Rectal smooth muscle tissue (tissue), 1 donor: ENCODE measurements at regions not wholly inside any gene's neighbourhood (a gene's known extent, or its start where the extent isn't known, plus 50 kb on each side); places are given as distances from the start of the nearest gene placed in this dataset.

Source experiments
- H3K27ac ChIP-seq: one replicate; pipeline ENCODE4 v1.7.0; 2013; ENCODE audit warnings: low read depth, low read length, inconsistent platforms
- H3K27me3 ChIP-seq: one replicate; pipeline ENCODE4 v1.7.0; 2013; ENCODE audit warnings: low read length; ENCODE audit not compliant: control insufficient read depth, insufficient read depth
- H3K36me3 ChIP-seq: one replicate; pipeline ENCODE4 v1.7.0; 2013; ENCODE audit warnings: low read length; ENCODE audit not compliant: control insufficient read depth, insufficient read depth
- H3K4me1 ChIP-seq: one replicate; pipeline ENCODE4 v1.7.0; 2013; ENCODE audit warnings: low read length; ENCODE audit not compliant: control insufficient read depth, insufficient read depth
- H3K4me3 ChIP-seq: one replicate; pipeline ENCODE4 v1.7.0; 2013; ENCODE audit warnings: low read length
- H3K9ac ChIP-seq: one replicate; pipeline ENCODE4 v1.7.0; 2013; ENCODE audit warnings: low read length

- Histone ChIP-seq H3K4me3 (no peak overlapping the region), H3K27me3 (no peaks in the 10 kb centered on the region), H3K27ac (no peak overlapping the region), H3K9ac (no peak overlapping the region), H3K36me3 (no peaks in the 10 kb centered on the region), H3K4me1 (no peaks in the 10 kb centered on the region)
Measured at GRCh38 chr1:238135708-238136664, 245.3 kb upstream of the ZP4 start.

GRCh38 chr1:238129677-238130076 is 239.0 kb upstream of the ZP4 start:
- H3K9ac ChIP-seq, result no peak overlapping the region
- no peaks in the 10 kb centered on the region for H3K4me1 ChIP-seq
- no peaks in the 10 kb centered on the region for H3K27me3 ChIP-seq
- H3K36me3 ChIP-seq, result no peaks in the 10 kb centered on the region
- H3K4me3 ChIP-seq, result no peak overlapping the region
- no peak overlapping the region for H3K27ac ChIP-seq

GRCh38 chr1:238123201-238123600 is 232.5 kb upstream of the ZP4 start:
- Histone ChIP-seq H3K9ac (no peak overlapping the region), H3K4me1 (no peaks in the 10 kb centered on the region), H3K4me3 (no peak overlapping the region), H3K27ac (no peak overlapping the region), H3K27me3 (no peaks in the 10 kb centered on the region), H3K36me3 (no peaks in the 10 kb centered on the region)

GRCh38 chr1:238119861-238120260 is 229.1 kb upstream of the ZP4 start:
- Histone ChIP-seq H3K27me3 (no peaks in the 10 kb centered on the region), H3K4me3 (no peak overlapping the region), H3K27ac (no peak overlapping the region), H3K36me3 (no peaks in the 10 kb centered on the region), H3K4me1 (no peaks in the 10 kb centered on the region), H3K9ac (no peak overlapping the region)

- no peaks in the 10 kb centered on the region for H3K4me1 ChIP-seq
- no peak overlapping the region for H3K9ac ChIP-seq
- no peaks in the 10 kb centered on the region for H3K36me3 ChIP-seq
- no peaks in the 10 kb centered on the region for H3K27me3 ChIP-seq
- H3K4me3 ChIP-seq, result no peak overlapping the region
- no peak overlapping the region for H3K27ac ChIP-seq
Measured at GRCh38 chr1:238119060-238119459, 228.3 kb upstream of the ZP4 start.

- no peak overlapping the region for H3K4me3 ChIP-seq
- no peaks in the 10 kb centered on the region for H3K27me3 ChIP-seq
- H3K36me3 ChIP-seq, result no peaks in the 10 kb centered on the region
- H3K9ac ChIP-seq, result no peak overlapping the region
- H3K4me1 ChIP-seq, result no peaks in the 10 kb centered on the region
- H3K27ac ChIP-seq, result no peak overlapping the region
Measured at GRCh38 chr1:238115852-238116251, 225.1 kb upstream of the ZP4 start.

DNA sequence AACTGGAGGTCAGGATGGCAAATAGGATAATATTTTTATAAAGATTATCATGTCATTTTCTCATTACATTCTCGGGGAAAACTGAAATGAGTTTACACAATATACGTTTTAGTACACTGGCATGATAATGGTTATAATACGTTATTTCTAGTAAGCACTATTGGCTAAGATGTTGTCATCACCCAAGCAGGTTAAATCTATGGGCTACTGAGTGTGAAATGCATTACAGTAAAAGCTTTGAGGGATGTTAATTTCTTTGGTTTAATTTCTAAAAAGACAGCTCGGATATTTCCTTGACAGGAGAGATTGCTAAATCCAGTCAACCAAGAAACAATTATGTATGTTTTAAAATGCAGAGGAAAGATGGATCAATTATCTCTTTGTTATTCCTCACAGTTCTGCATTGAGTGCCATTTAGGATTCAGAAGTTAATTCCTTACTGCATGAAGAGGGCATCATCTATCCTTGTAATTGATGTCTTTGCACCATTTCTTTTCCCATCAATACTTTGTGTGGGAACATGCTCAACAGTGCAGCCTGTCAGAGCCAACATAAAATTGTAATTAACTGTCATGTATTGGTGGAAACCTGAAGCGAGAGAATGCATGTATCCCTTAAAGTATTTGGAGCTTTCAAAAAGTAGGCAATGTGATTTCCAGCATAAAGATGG is 222.4 kb upstream of the ZP4 start:
- Histone ChIP-seq H3K4me3 (no peak overlapping the region), H3K27ac (no peak overlapping the region), H3K36me3 (no peaks in the 10 kb centered on the region), H3K27me3 (no peaks in the 10 kb centered on the region), H3K4me1 (no peaks in the 10 kb centered on the region), H3K9ac (no peak overlapping the region)

GRCh38 chr1:238111516-238111915 is 220.8 kb upstream of the ZP4 start:
- Histone ChIP-seq H3K27me3 (no peaks in the 10 kb centered on the region), H3K27ac (no peak overlapping the region), H3K36me3 (no peaks in the 10 kb centered on the region), H3K4me3 (no peak overlapping the region), H3K4me1 (no peaks in the 10 kb centered on the region), H3K9ac (no peak overlapping the region)

GRCh38 chr1:238111081-238111480 is 220.4 kb upstream of the ZP4 start:
- Histone ChIP-seq H3K36me3 (no peaks in the 10 kb centered on the region), H3K27me3 (no peaks in the 10 kb centered on the region), H3K4me1 (no peaks in the 10 kb centered on the region), H3K4me3 (no peak overlapping the region), H3K27ac (no peak overlapping the region), H3K9ac (no peak overlapping the region)

GRCh38 chr1:238108417-238108816 is 217.7 kb upstream of the ZP4 start:
- Histone ChIP-seq H3K4me1 (no peaks in the 10 kb centered on the region), H3K27me3 (no peaks in the 10 kb centered on the region), H3K9ac (peak overlapping the region; percentile 28), H3K27ac (no peak overlapping the region), H3K36me3 (no peaks in the 10 kb centered on the region), H3K4me3 (no peak overlapping the region)

DNA sequence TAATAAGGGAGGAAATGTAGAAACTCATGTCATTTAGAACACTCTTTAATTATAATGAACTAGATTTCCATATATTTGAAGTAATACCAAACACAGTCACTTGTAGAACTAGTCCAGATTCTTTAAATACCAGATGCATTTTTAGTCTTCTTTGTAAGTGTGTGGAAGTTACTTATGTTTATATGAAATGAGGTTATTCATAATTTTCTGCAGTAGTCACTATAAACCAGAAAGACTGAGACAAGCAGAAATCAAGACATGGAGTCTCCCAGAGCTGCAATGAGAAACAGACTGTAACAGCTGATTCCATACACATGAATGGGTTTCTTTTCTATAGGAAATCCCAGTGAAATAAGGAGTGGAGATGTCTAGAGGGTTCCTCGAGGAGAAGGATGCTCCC is 216.6 kb upstream of the ZP4 start:
- Histone ChIP-seq H3K27ac (no peak overlapping the region), H3K9ac (no peak overlapping the region), H3K36me3 (no peaks in the 10 kb centered on the region), H3K4me1 (no peaks in the 10 kb centered on the region), H3K27me3 (no peaks in the 10 kb centered on the region), H3K4me3 (no peak overlapping the region)

GRCh38 chr1:238104752-238105151 is 214.0 kb upstream of the ZP4 start:
- H3K4me3 ChIP-seq, result no peak overlapping the region

DNA sequence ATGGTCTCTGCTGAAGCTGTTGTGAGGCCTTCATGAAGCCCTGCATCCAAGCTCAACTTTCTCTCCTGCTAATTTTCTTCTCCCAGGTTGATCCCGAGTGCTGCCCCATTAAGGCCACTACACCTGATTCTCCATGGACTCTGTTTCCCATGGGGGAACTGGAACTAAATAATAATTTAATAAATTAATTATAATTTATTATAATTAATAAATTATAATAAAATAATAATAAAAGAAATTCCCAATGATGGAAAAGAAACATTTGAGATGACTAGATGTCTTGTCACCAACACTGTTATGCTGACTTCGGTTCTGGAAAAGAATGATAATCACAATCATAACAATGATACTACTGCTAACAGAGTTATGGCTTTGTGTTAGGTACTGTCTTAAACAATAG is 211.2 kb upstream of the ZP4 start:
- Histone ChIP-seq H3K27me3 (no peaks in the 10 kb centered on the region), H3K9ac (no peak overlapping the region), H3K4me1 (no peaks in the 10 kb centered on the region), H3K36me3 (no peaks in the 10 kb centered on the region), H3K4me3 (no peak overlapping the region), H3K27ac (no peak overlapping the region)

More at GRCh38 chr1:238104752-238105151, 214.0 kb upstream of the ZP4 start:
- H3K36me3 ChIP-seq, result no peaks in the 10 kb centered on the region
- no peaks in the 10 kb centered on the region for H3K27me3 ChIP-seq
- no peak overlapping the region for H3K9ac ChIP-seq
- no peak overlapping the region for H3K27ac ChIP-seq
- H3K4me1 ChIP-seq, result no peaks in the 10 kb centered on the region
